Hepatocyte (in vitro differentiated cells): ENCODE measurements at regions not wholly inside any gene's neighbourhood (a gene's known extent, or its start where the extent isn't known, plus 50 kb on each side); places are given as distances from the start of the nearest gene placed in this dataset.

Source experiments
- CTCF ChIP-seq: fragments of 200-600 bp; sonication (generic); IDR thresholded peaks from 2 replicates; pipeline ENCODE4 v1.5.1; 2016; ENCODE audit warnings: antibody characterized with exemption, mild to moderate bottlenecking; ENCODE audit not compliant: poor library complexity
- EZH2 ChIP-seq: fragments of 200-600 bp; sonication (generic); IDR thresholded peaks from 2 replicates; pipeline ENCODE4 v1.6.1; 2016; ENCODE audit warnings: antibody characterized with exemption, mild to moderate bottlenecking, borderline replicate concordance
- EZH2phosphoT487 ChIP-seq: fragments of 200-600 bp; sonication (generic); IDR thresholded peaks from one replicate; pipeline ENCODE4 v1.6.1; 2018; ENCODE audit warnings: antibody characterized with exemption, mild to moderate bottlenecking, low read depth, moderate library complexity; ENCODE audit not compliant: unreplicated experiment, severe bottlenecking

GRCh38 chr6:87879132-87879861 is 168.3 kb upstream of the SPACA1 start:
- no peak for TF ChIP-seq CTCF
- no peak for TF ChIP-seq EZH2phosphoT487
- TF ChIP-seq EZH2, result no peak
